Choroid plexus epithelial cell (primary cell): ENCODE measurements at regions not wholly inside any gene's neighbourhood (a gene's known extent, or its start where the extent isn't known, plus 50 kb on each side); places are given as distances from the start of the nearest gene placed in this dataset.

Source experiments
- DNase-seq: peaks from one replicate; pipeline ENCODE4 v3.0.0-alpha.2; 2010; ENCODE audit warnings: low read depth
- H3K4me3 ChIP-seq: 2 replicates; pipeline ENCODE4 v1.5.1; 2011; ENCODE audit warnings: low read depth, mild to moderate bottlenecking, control low read depth, low read length, moderate library complexity
- CTCF ChIP-seq: conservative IDR thresholded peaks from 2 replicates; pipeline ENCODE4 v1.5.1; 2011; ENCODE audit warnings: low read depth, mild to moderate bottlenecking, control low read depth, inconsistent platforms, low read length, moderate library complexity

DNA sequence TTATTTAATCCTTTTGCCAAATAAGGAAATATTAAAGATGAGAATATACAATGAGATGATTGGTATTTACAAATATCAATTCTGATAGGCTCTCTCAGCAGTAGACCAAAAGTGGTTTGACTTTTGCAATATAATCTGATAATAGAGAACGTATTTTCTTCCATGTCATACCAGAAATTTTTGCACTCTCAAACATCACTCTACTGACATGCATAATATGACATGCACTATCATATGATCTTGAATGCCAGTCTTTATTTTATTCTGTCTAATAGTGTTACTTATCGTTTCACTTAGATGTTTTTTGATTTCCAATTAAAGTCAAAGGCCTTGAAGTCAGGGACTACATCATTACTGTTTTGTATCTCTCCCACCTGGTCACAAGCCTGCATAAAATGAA, 259.2 kb downstream of the PCDH7 start:
- TF ChIP-seq CTCF = no peak
- no peak for DNase-seq

DNA sequence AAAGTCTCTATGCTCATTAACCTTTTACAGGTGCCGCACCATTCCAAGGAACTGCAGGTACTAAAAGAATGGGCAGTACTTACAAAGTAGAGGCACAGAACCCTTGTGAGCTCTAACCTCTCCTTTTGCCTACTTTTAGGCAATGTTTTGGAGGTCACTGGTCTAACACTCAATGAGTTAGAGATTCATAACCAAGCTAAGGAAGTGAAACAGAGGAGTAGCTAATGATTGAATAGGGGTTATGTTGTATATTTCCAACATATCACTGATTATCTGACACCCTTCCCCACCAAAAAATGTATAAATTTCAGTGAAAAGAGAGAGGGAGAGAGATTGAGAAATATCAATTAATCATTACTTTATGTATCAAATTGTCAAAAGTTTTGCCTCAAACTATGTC, 269.3 kb downstream of the PCDH7 start:
- no peak for TF ChIP-seq CTCF
- no peak for DNase-seq
- H3K4me3 ChIP-seq = no peak overlapping the region

More for the DNA sequence above, 259.2 kb downstream of the PCDH7 start:
- no peak overlapping the region for H3K4me3 ChIP-seq

GRCh38 chr4:30996841-30997240, 276.7 kb downstream of the PCDH7 start:
- no peak for DNase-seq
- no peak for TF ChIP-seq CTCF
- no peak overlapping the region for H3K4me3 ChIP-seq

DNA sequence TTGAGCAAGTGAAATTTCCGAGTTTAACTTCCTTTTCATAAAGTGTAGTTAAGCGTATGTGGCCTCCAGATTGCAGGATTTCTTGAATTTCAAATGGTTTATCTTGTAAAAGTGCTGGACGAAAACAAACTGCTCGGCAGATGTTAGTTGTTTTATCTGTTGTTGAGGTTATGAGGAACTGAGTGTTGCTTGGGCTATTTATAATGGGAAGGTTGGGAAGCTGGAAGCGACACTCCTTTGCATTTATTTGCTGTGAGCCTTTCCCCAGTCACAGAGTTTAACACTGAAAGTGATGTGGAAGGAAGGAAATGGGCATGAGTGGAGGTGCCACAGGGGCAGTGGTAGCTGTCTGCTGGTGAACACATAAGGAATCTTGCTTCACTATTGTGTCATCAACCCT, 284.9 kb downstream of the PCDH7 start:
- TF ChIP-seq CTCF = no peak
- H3K4me3 ChIP-seq = no peak overlapping the region
- DNase-seq = no peak

GRCh38 chr4:31007858-31008257, 287.7 kb downstream of the PCDH7 start:
- no peak for DNase-seq
- no peak overlapping the region for H3K4me3 ChIP-seq
- TF ChIP-seq CTCF = no peak

- no peak overlapping the region for H3K4me3 ChIP-seq
- no peak for DNase-seq
- no peak for TF ChIP-seq CTCF
Measured at GRCh38 chr4:31009926-31010325, 289.8 kb downstream of the PCDH7 start.

- no peak overlapping the region for H3K4me3 ChIP-seq
- no peak for DNase-seq
- TF ChIP-seq CTCF = no peak
Measured at GRCh38 chr4:31015123-31015522, 295.0 kb downstream of the PCDH7 start.
